ENCODE measurements at regions not wholly inside any gene's neighbourhood (a gene's known extent, or its start where the extent isn't known, plus 50 kb on each side); places are given as distances from the start of the nearest gene placed in this dataset.

DNA sequence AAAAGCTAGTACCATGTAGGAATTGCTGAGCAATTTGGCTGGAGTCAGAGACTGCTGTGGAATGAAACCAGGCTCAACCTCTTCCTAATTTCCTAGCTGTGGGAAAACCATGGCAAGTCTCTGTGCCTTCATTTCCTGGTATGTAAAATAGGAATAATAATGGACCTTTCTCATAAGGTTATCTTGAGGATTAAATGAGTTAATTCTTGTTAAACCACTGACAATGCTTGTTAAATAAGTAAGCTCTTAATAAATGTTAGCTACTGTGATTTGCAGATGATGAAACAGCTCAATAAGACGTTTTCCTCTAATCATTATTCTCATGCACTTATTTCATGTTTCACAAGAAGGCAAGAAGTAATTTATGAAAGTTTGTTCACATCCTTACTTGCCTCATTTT lies 346.7 kb downstream of the RND3 start:
- TF ChIP-seq, protein P1, sequence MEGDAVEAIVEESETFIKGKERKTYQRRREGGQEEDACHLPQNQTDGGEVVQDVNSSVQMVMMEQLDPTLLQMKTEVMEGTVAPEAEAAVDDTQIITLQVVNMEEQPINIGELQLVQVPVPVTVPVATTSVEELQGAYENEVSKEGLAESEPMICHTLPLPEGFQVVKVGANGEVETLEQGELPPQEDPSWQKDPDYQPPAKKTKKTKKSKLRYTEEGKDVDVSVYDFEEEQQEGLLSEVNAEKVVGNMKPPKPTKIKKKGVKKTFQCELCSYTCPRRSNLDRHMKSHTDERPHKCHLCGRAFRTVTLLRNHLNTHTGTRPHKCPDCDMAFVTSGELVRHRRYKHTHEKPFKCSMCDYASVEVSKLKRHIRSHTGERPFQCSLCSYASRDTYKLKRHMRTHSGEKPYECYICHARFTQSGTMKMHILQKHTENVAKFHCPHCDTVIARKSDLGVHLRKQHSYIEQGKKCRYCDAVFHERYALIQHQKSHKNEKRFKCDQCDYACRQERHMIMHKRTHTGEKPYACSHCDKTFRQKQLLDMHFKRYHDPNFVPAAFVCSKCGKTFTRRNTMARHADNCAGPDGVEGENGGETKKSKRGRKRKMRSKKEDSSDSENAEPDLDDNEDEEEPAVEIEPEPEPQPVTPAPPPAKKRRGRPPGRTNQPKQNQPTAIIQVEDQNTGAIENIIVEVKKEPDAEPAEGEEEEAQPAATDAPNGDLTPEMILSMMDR (IDR thresholded peaks at IDR 0.05; ENCODE audit: low read length, missing control alignments): no peak
- DNase-seq (ENCODE audit: low read depth): no peak
- H3K4me3 ChIP-seq (replicated peaks; ENCODE audit: low read depth, low read length): no peak overlapping the region

DNA sequence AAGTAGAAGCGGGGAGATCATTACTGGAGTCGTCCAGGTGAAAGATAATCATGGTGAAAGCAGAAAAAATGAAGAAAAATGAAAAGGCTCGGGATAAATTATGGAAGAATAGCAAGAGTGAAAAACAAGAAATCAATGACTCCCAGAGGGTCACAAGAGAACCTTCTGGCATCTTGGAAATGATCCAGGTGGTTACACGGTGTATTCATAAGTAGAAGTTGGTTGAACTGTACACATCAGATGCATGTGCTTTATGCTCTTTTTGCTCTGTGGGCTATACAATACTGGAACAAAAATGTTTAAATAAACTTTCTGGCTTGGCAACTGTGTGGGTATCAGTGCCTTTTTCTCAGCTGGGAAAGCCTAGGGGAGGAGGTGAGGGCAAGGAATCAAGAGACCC lies 348.9 kb downstream of the RND3 start:
- no peak for DNase-seq (ENCODE audit: low read depth)
- TF ChIP-seq, protein P1 (IDR thresholded peaks at IDR 0.05; ENCODE audit: low read length, missing control alignments): no peak
- H3K4me3 ChIP-seq (replicated peaks; ENCODE audit: low read depth, low read length): no peak overlapping the region

DNA sequence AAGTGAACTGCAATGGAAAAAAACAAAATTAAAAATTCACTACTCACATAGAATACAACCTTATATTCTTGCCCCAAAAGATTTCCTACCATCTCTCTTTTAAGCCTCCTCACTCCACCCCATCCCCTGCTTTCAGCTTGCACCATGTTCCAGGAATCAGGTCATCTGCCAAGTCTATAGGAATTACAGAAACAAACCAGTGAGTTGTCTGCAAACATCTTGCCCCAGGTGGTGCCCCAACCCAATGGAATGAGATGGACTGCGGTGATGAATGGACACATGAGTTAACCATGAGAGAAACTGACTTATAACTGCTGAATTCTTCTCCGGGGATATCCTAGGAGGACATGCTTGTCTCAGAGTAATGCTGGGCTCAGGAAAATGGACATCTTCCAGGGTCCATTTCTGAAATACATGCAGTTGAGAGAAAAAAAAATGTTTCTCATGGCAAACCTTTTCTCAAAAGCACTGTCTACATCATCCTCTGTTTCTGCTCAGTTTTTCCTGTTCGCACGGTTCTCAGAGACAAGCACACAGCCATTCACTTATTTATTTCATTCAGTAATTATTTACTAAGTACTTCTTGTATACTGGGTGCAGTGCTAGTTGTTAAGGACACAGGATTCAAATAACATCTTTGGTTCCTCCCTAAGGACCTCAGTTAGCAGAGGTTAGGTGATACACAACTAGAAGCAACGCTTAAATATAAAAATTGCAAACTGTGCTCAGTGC lies 350.0 kb downstream of the RND3 start:
- DNase-seq (ENCODE audit: low read depth): no peak
- no peak overlapping the region for H3K4me3 ChIP-seq (replicated peaks; ENCODE audit: low read depth, low read length)
- TF ChIP-seq, protein P1 (IDR thresholded peaks at IDR 0.05; ENCODE audit: low read length, missing control alignments): no peak

DNA sequence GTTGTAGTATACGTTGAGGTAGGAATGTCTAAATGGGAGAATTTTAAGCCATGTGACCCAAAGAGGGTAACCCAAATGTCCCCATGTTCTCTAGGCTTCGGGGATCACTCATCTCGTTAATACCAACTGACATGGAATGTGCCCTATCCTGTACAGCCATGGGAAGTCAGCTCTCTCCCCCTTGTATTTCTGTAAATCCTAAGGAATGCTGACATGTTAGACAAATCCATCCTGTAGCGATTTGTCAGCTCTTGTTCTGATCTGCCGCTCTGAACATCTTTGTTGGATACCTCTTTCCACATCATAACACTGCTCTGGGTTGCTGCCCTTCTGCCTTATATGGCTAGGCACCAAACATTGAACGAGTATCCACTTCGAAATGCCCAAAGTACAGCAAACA lies 350.6 kb downstream of the RND3 start:
- TF ChIP-seq, protein P1 (IDR thresholded peaks at IDR 0.05; ENCODE audit: low read length, missing control alignments): no peak
- no peak overlapping the region for H3K4me3 ChIP-seq (replicated peaks; ENCODE audit: low read depth, low read length)
- DNase-seq (ENCODE audit: low read depth): no peak

DNA sequence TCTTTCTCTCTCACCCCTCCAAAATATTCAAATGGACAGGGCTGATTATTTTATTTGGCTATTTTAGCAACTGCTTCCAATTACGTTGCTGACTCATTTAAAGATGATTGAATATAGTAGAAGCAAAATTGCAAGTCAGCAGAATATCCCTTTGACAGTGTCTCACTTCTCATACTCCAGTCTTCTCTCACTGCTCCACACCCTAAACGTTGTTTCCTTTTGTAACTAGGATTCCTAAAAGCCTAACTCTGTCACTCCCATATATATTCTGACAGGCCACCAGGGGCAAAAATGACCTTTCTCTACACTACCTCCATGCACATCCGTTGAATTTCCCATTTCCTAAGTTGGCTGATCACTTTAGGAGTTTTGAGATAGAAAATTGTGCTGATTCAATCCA lies 351.1 kb downstream of the RND3 start:
- H3K4me3 ChIP-seq (replicated peaks; ENCODE audit: low read depth, low read length): no peak overlapping the region
- DNase-seq (ENCODE audit: low read depth): no peak
- TF ChIP-seq, protein P1 (IDR thresholded peaks at IDR 0.05; ENCODE audit: low read length, missing control alignments): no peak

DNA sequence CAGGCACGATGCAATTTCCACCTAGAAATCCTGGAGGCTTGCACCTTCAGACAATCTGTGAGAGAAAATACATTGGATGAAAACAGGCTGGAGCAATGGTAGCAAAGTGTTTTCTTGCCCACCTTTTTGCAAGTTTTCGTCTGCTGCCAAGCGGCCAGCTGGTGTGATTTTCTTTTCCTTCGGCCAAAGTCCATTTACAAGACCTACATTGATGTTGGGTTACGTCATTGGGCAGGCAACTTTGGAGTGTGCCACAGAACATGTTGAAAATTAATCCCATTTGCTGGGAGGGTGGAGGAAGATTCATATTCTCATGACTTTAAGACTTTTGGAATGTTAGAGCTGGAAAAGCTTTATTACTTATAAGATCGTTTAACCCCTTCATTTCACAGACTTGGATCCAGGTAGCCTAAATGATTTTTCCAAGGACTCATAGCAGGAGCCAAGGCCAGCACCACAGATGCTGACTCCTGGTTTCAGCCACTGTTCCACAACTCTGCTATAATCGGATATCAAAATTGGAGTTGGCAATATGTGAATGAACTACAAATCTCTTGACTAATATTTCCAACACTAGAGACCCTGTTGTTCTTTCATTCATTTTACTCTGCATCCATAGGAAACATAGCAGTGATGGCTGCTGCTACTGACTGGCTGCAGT lies 352.1 kb downstream of the RND3 start:
- no peak for DNase-seq (ENCODE audit: low read depth)
- no peak overlapping the region for H3K4me3 ChIP-seq (replicated peaks; ENCODE audit: low read depth, low read length)
- TF ChIP-seq, protein P1 (IDR thresholded peaks at IDR 0.05; ENCODE audit: low read length, missing control alignments): no peak
